ACC112 (cell line): ENCODE measurements at regions not wholly inside any gene's neighbourhood (a gene's known extent, or its start where the extent isn't known, plus 50 kb on each side); places are given as distances from the start of the nearest gene placed in this dataset.

Experiments
- H2AFZ ChIP-seq: fragments of 200-600 bp; sonication (generic); one replicate; pipeline ENCODE4 v1.6.0; 2017; ENCODE audit warnings: antibody characterized with exemption, low read length; ENCODE audit not compliant: unreplicated experiment
- H3K27ac ChIP-seq: fragments of 200-600 bp; sonication (generic); 2 replicates; pipeline ENCODE4 v1.5.1; 2014; ENCODE audit warnings: low read depth, mild to moderate bottlenecking, antibody characterized with exemption, low read length, moderate library complexity
- H3K27me3 ChIP-seq: fragments of 200-600 bp; sonication (generic); 2 replicates; pipeline ENCODE4 v1.6.1; 2014; ENCODE audit warnings: mild to moderate bottlenecking, antibody characterized with exemption, low read length, moderate library complexity, mixed read lengths; ENCODE audit not compliant: insufficient read depth
- H3K36me3 ChIP-seq: fragments of 200-600 bp; sonication (generic); 2 replicates; pipeline ENCODE4 v1.6.1; 2016; ENCODE audit warnings: mild to moderate bottlenecking, antibody characterized with exemption, low read length, moderate library complexity, mixed read lengths; ENCODE audit not compliant: insufficient read depth
- H3K4me1 ChIP-seq: fragments of 200-600 bp; sonication (generic); one replicate; pipeline ENCODE4 v1.6.1; 2016; ENCODE audit warnings: low read length, mixed read lengths; ENCODE audit not compliant: insufficient read depth, unreplicated experiment, control insufficient read depth
- H3K4me3 ChIP-seq: fragments of 200-600 bp; sonication (generic); 2 replicates; pipeline ENCODE4 v1.5.1; 2014; ENCODE audit warnings: mild to moderate bottlenecking, low read depth, low read length
- H3K79me2 ChIP-seq: fragments of 200-600 bp; sonication (generic); one replicate; pipeline ENCODE4 v1.6.0; 2016; ENCODE audit warnings: low read length; ENCODE audit not compliant: control insufficient read depth, unreplicated experiment, insufficient read depth

GRCh38 chr7:145655666-145656065 is 460.9 kb upstream of the CNTNAP2 start:
- H3K36me3 ChIP-seq: no peaks in the 10 kb centered on the region

GRCh38 chr7:145645135-145645515 is 471.5 kb upstream of the CNTNAP2 start:
- Histone ChIP-seq H3K27ac (no peak overlapping the region), H3K4me1 (peaks cover 11% of the 10 kb centered on the region), H2AFZ (no peak overlapping the region), H3K36me3 (no peaks in the 10 kb centered on the region), H3K27me3 (no peaks in the 10 kb centered on the region), H3K79me2 (no peaks in the 10 kb centered on the region), H3K4me3 (no peak overlapping the region)

More at GRCh38 chr7:145655666-145656065, 460.9 kb upstream of the CNTNAP2 start:
- no peaks in the 10 kb centered on the region for H3K4me1 ChIP-seq
- H3K4me3 ChIP-seq: no peak overlapping the region
- H3K27ac ChIP-seq: no peak overlapping the region
- H2AFZ ChIP-seq: no peak overlapping the region
- H3K27me3 ChIP-seq: no peaks in the 10 kb centered on the region
- H3K79me2 ChIP-seq: no peaks in the 10 kb centered on the region

- H3K79me2 ChIP-seq: no peaks in the 10 kb centered on the region
- peak overlapping the region; percentile 64; the same call in 1 of the 2 replicates for H3K27ac ChIP-seq
- H3K4me1 ChIP-seq: peaks cover 11% of the 10 kb centered on the region
- H3K4me3 ChIP-seq: no peak overlapping the region
- no peaks in the 10 kb centered on the region for H3K36me3 ChIP-seq
- H2AFZ ChIP-seq: no peak overlapping the region
- H3K27me3 ChIP-seq: no peaks in the 10 kb centered on the region
Observed at GRCh38 chr7:145644426-145645134, 472.0 kb upstream of the CNTNAP2 start.

- Histone ChIP-seq H3K27me3 (no peaks in the 10 kb centered on the region), H3K79me2 (no peaks in the 10 kb centered on the region), H3K27ac (peak overlapping the region; percentile 64; the same call in 1 of the 2 replicates), H3K4me1 (peaks cover 11% of the 10 kb centered on the region), H3K36me3 (no peaks in the 10 kb centered on the region), H3K4me3 (no peak overlapping the region), H2AFZ (no peak overlapping the region)
Observed at GRCh38 chr7:145643981-145644380, 472.6 kb upstream of the CNTNAP2 start.

DNA sequence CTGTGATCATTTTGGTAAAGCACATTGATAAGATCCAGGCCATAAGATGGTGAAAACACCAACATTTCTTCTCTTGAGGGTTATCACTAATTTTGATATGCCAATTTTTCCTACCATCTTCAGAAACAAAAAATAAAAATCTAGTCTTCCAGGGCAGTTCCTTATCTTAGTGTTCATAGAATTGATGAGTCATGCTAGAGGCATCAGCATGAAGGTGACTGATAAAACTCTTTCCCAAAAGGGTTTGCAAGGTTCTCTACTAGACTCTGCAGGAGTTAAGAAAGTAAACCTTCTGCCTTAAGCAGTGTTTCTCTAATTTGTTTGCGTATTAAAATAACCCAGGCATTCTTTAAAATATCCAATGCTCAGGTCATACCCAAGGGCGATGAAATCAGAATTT is 483.1 kb upstream of the CNTNAP2 start:
- Histone ChIP-seq H2AFZ (peak overlapping the region; percentile 14), H3K4me3 (no peak overlapping the region), H3K36me3 (no peaks in the 10 kb centered on the region), H3K27ac (no peak overlapping the region; the same call in 1 of the 2 replicates), H3K27me3 (no peaks in the 10 kb centered on the region), H3K79me2 (no peaks in the 10 kb centered on the region), H3K4me1 (peaks cover 8% of the 10 kb centered on the region)

DNA sequence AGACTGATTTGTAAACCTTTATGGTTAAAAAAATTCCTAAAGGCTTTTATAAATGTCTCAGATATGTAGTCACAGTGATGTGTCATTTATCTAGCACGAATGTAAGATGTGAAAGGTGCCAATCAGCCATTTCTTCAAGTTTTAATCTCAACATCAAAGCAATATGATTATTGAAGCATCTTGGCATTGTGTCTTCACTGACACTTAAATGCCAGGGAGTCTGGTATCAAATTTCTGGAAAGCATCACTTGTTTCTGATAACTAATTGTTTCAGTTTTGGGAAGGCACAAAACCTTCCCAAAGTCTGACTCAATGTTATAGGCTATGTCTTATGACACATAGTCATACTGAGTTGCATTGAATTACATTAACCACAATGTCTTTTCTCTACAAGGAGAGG is 492.0 kb upstream of the CNTNAP2 start:
- Histone ChIP-seq H3K79me2 (no peaks in the 10 kb centered on the region), H3K4me3 (peak overlapping the region; percentile 21; the same call in 1 of the 2 replicates), H2AFZ (no peak overlapping the region)

GRCh38 chr7:145605963-145606362 is 510.6 kb upstream of the CNTNAP2 start:
- Histone ChIP-seq H3K36me3 (no peaks in the 10 kb centered on the region), H3K79me2 (no peaks in the 10 kb centered on the region), H3K4me3 (no peak overlapping the region), H2AFZ (no peak overlapping the region), H3K27ac (no peak overlapping the region), H3K4me1 (no peaks in the 10 kb centered on the region), H3K27me3 (no peaks in the 10 kb centered on the region)

More for the DNA sequence above, 492.0 kb upstream of the CNTNAP2 start:
- H3K4me1 ChIP-seq: peaks cover 12% of the 10 kb centered on the region
- no peaks in the 10 kb centered on the region for H3K36me3 ChIP-seq
- H3K27me3 ChIP-seq: no peaks in the 10 kb centered on the region
- peak overlapping the region; percentile 84 for H3K27ac ChIP-seq

GRCh38 chr7:145599376-145599775 is 517.2 kb upstream of the CNTNAP2 start:
- H3K4me3 ChIP-seq: no peak overlapping the region

DNA sequence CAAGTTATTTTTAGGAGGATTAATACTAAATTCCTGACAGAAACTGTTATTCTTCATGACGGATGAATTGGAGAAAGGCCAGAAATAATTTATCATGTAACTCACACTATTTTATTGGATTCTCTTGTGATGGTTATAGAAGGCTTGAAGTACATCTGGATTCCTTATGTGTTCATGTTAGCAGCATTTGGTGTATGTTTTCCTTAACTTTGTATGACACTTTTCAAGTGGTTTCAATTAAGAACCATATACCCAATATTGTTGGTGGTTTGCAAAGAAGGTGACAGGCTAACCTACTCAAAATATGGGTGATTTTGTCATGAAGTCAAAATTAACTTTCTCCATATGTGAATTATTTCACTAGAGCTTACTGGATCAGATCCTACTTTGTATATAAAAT is 532.2 kb upstream of the CNTNAP2 start:
- no peaks in the 10 kb centered on the region for H3K4me1 ChIP-seq
- no peaks in the 10 kb centered on the region for H3K36me3 ChIP-seq
- no peak overlapping the region for H2AFZ ChIP-seq
- H3K27me3 ChIP-seq: no peaks in the 10 kb centered on the region
- H3K79me2 ChIP-seq: no peaks in the 10 kb centered on the region
- no peak overlapping the region for H3K4me3 ChIP-seq
- H3K27ac ChIP-seq: no peak overlapping the region

More at GRCh38 chr7:145599376-145599775, 517.2 kb upstream of the CNTNAP2 start:
- Histone ChIP-seq H3K27me3 (no peaks in the 10 kb centered on the region), H3K36me3 (no peaks in the 10 kb centered on the region), H2AFZ (no peak overlapping the region), H3K4me1 (no peaks in the 10 kb centered on the region), H3K79me2 (no peaks in the 10 kb centered on the region), H3K27ac (no peak overlapping the region)

GRCh38 chr7:145582742-145583303 is 533.8 kb upstream of the CNTNAP2 start:
- Histone ChIP-seq H3K36me3 (no peaks in the 10 kb centered on the region), H3K4me3 (no peak overlapping the region), H3K4me1 (no peaks in the 10 kb centered on the region), H2AFZ (no peak overlapping the region), H3K27me3 (no peaks in the 10 kb centered on the region), H3K27ac (no peak overlapping the region), H3K79me2 (no peaks in the 10 kb centered on the region)

DNA sequence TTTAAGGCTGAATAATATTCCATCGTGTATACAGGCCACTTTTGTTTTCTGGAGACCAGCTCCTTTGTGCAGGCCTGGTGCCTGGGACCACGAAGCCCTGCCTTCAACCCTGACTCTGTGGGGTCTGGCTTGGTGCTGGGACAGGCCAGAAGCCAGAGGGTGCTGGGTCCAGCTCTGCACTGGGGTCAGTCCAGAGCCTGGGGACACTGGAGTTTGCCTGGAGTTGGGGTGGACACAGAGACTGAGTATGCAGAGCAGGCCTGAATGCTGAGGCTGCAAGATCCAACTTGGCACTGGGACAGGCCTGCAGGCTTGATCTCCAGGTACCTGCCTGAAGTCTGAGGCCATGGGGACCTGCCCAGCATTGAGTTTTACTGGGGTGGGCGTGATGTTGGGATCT is 558.8 kb upstream of the CNTNAP2 start:
- H3K4me1 ChIP-seq: no peaks in the 10 kb centered on the region
- H3K36me3 ChIP-seq: no peaks in the 10 kb centered on the region
- H3K4me3 ChIP-seq: no peak overlapping the region
- no peak overlapping the region for H3K27ac ChIP-seq
- no peak overlapping the region for H2AFZ ChIP-seq
- no peaks in the 10 kb centered on the region for H3K27me3 ChIP-seq
- H3K79me2 ChIP-seq: no peaks in the 10 kb centered on the region
